OCI-LY7 (cell line): ENCODE measurements at regions not wholly inside any gene's neighbourhood (a gene's known extent, or its start where the extent isn't known, plus 50 kb on each side); places are given as distances from the start of the nearest gene placed in this dataset.

Source experiments
- BruUV-seq: library from RNA; stranded (reverse); fragments of 400-500 nt; replicated peaks from 2 replicates; lab custom pipeline; 2021; lab: Mats Ljungman, UMichigan
- CTCF ChIA-PET: fragments of 300-600 bp; sonication (Branson Sonifier 250); formaldehyde crosslinking; loops from one replicate; lab custom pipeline; 2022; ENCODE audit warnings: antibody characterized with exemption; ENCODE audit not compliant: unreplicated experiment; lab: Charles Lee
- POLR2A ChIA-PET: fragments of 300-600 bp; sonication (Branson Sonifier 250); formaldehyde crosslinking; loops from one replicate; lab custom pipeline; 2022; ENCODE audit warnings: antibody characterized with exemption; lab: Charles Lee
- DNase-seq: peaks from one replicate; pipeline ENCODE4 v3.0.0-alpha.2; 2015; ENCODE audit warnings: low spot score
- H2AFZ ChIP-seq: fragments of 200-600 bp; sonication (generic), shearing (Covaris generic); 2 replicates; pipeline ENCODE4 v1.6.1; 2014; ENCODE audit warnings: mild to moderate bottlenecking, antibody characterized with exemption, low read length, moderate library complexity
- H3K27ac ChIP-seq: fragments of 200-600 bp; sonication (generic); 2 replicates; pipeline ENCODE4 v1.5.1; 2014; ENCODE audit warnings: mixed run types, low read depth, mild to moderate bottlenecking, moderate library complexity, low read length, inconsistent platforms; ENCODE audit not compliant: poor library complexity, severe bottlenecking
- H3K36me3 ChIP-seq: fragments of 200-600 bp; sonication (generic); 2 replicates; pipeline ENCODE4 v1.6.1; 2014; ENCODE audit warnings: mild to moderate bottlenecking, antibody characterized with exemption, low read length, moderate library complexity, mixed read lengths; ENCODE audit not compliant: insufficient read depth
- H3K4me1 ChIP-seq: fragments of 200-600 bp; sonication (generic); 2 replicates; pipeline ENCODE4 v1.5.1; 2014; ENCODE audit warnings: mild to moderate bottlenecking, low read length; ENCODE audit not compliant: insufficient read depth, poor library complexity, severe bottlenecking
- H3K4me2 ChIP-seq: fragments of 200-600 bp; sonication (generic); 2 replicates; pipeline ENCODE4 v1.6.1; 2014; ENCODE audit warnings: mild to moderate bottlenecking, low read length
- H3K4me3 ChIP-seq: fragments of 200-600 bp; sonication (generic); 2 replicates; pipeline ENCODE4 v1.5.1; 2014; ENCODE audit warnings: mild to moderate bottlenecking, low read depth, low read length; ENCODE audit not compliant: poor library complexity, severe bottlenecking
- H3K79me2 ChIP-seq: fragments of 200-600 bp; sonication (generic); 2 replicates; pipeline ENCODE4 v1.6.1; 2016; ENCODE audit warnings: low read depth, mild to moderate bottlenecking, low read length, moderate library complexity, mixed read lengths; ENCODE audit not compliant: insufficient read depth
- H3K9me2 ChIP-seq: fragments of 200-600 bp; sonication (generic); 2 replicates; pipeline ENCODE4 v1.6.1; 2016; ENCODE audit warnings: mild to moderate bottlenecking, low read length, mixed read lengths; ENCODE audit not compliant: insufficient read depth
- H3K9me3 ChIP-seq: fragments of 200-600 bp; sonication (generic); 2 replicates; pipeline ENCODE4 v1.6.1; 2014; ENCODE audit warnings: mild to moderate bottlenecking, mixed run types, low read length, mixed read lengths
- H4K20me1 ChIP-seq: fragments of 200-600 bp; sonication (generic); 2 replicates; pipeline ENCODE4 v1.6.1; 2014; ENCODE audit warnings: mild to moderate bottlenecking, antibody characterized with exemption, low read length, moderate library complexity, mixed read lengths; ENCODE audit not compliant: insufficient read depth
- EZH2phosphoT487 ChIP-seq: fragments of 200-600 bp; sonication (generic); IDR thresholded peaks from 2 replicates; pipeline ENCODE4 v1.6.1; 2018; ENCODE audit warnings: low read depth, borderline replicate concordance, mild to moderate bottlenecking, mixed run types, antibody characterized with exemption, low read length, moderate library complexity, mixed read lengths
- intact Hi-C: fragments of 100-400 bp; cut with micrococcal nuclease; formaldehyde crosslinking; loops from one replicate; pipeline ENCODE4 v1.10.0; 2022; ENCODE audit not compliant: unreplicated experiment
- TF ChIP-seq, protein P1 (sequence below): fragments of 200-600 bp; sonication (generic); conservative IDR thresholded peaks from 2 replicates; pipeline ENCODE4 v1.5.1; 2014; ENCODE audit warnings: mild to moderate bottlenecking, antibody characterized with exemption, low read length, moderate library complexity, mixed read lengths

- no peak overlapping the region for H3K4me2 ChIP-seq
- H3K27ac ChIP-seq = no peak overlapping the region
- no TSS peak for BruUV-seq
- no peak overlapping the region for H2AFZ ChIP-seq
- H3K79me2 ChIP-seq = no peaks in the 10 kb centered on the region
- H3K4me1 ChIP-seq = no peaks in the 10 kb centered on the region
- TF ChIP-seq, protein P1, sequence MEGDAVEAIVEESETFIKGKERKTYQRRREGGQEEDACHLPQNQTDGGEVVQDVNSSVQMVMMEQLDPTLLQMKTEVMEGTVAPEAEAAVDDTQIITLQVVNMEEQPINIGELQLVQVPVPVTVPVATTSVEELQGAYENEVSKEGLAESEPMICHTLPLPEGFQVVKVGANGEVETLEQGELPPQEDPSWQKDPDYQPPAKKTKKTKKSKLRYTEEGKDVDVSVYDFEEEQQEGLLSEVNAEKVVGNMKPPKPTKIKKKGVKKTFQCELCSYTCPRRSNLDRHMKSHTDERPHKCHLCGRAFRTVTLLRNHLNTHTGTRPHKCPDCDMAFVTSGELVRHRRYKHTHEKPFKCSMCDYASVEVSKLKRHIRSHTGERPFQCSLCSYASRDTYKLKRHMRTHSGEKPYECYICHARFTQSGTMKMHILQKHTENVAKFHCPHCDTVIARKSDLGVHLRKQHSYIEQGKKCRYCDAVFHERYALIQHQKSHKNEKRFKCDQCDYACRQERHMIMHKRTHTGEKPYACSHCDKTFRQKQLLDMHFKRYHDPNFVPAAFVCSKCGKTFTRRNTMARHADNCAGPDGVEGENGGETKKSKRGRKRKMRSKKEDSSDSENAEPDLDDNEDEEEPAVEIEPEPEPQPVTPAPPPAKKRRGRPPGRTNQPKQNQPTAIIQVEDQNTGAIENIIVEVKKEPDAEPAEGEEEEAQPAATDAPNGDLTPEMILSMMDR = no peak
- TF ChIP-seq EZH2phosphoT487 = no peak
- intact Hi-C loops = no loop called here
- H3K4me3 ChIP-seq = no peak overlapping the region
- no peaks in the 10 kb centered on the region for H3K9me2 ChIP-seq
- no peaks in the 10 kb centered on the region for H3K9me3 ChIP-seq
- POLR2A ChIA-PET = interaction anchor here (0.7 kb wide), 1 partner anchor 1319 kb away, joined by 4 read pairs; no protein-coding TSS in a partner anchor
- no peaks in the 10 kb centered on the region for H3K36me3 ChIP-seq
- CTCF ChIA-PET = no interaction called here
- H4K20me1 ChIP-seq = no peaks in the 10 kb centered on the region
- no peak for DNase-seq
These were observed 363.5 kb downstream of the BUD13 start for GRCh38 chr11:116409238-116409637.

DNA sequence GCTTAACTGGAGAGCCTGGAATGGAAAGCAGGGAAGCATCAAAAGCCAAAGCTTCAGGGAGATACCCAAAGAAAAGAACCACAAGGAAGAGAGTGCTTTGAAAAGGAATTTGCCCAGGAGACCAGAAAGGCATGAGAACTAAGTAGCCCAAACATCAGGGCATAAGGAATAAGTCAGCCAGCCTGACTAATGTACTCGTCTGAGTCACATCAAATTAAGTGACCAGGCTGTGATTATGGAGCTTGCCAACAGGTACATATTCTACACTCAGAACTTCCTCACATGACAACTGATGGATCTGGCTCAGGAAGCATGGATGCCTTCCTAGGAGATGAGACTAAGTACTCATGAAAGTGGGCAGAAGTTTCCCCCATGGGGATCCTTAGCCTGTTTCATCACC, 366.7 kb downstream of the BUD13 start:
- H3K36me3 ChIP-seq = no peaks in the 10 kb centered on the region
- no peaks in the 10 kb centered on the region for H3K9me3 ChIP-seq
- TF ChIP-seq, protein P1 = no peak
- TF ChIP-seq EZH2phosphoT487 = no peak
- no peak for DNase-seq
- ChIA-PET POLR2A (no interaction called here), CTCF (no interaction called here)
- no peaks in the 10 kb centered on the region for H3K4me1 ChIP-seq
- H3K4me3 ChIP-seq = no peak overlapping the region
- no peak overlapping the region for H3K27ac ChIP-seq
- no TSS peak for BruUV-seq
- H2AFZ ChIP-seq = no peak overlapping the region
- H4K20me1 ChIP-seq = no peaks in the 10 kb centered on the region
- H3K9me2 ChIP-seq = no peaks in the 10 kb centered on the region
- no peaks in the 10 kb centered on the region for H3K79me2 ChIP-seq
- intact Hi-C loops = no loop called here
- no peak overlapping the region for H3K4me2 ChIP-seq

DNA sequence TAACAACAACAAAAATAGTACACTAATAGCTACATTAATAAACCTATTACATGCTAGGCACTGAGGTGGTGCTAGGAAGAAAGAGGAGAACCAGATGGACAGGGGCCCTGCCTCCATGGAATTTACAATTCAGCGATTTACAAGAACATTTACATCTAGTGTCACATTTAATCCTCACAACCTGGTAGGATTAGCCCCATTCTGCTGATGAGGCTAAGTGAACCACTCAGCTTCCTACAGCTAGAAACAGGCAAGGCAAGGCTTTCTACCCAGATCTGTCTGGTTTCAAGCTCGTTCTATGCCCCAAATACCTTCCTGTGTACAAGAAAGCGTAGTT, 368.4 kb downstream of the BUD13 start:
- Histone ChIP-seq H3K27ac (no peak overlapping the region), H4K20me1 (no peaks in the 10 kb centered on the region), H3K79me2 (no peaks in the 10 kb centered on the region), H3K4me2 (no peak overlapping the region), H3K9me2 (no peaks in the 10 kb centered on the region), H2AFZ (no peak overlapping the region), H3K4me3 (no peak overlapping the region), H3K9me3 (no peaks in the 10 kb centered on the region), H3K36me3 (no peaks in the 10 kb centered on the region), H3K4me1 (no peaks in the 10 kb centered on the region)
- no TSS peak for BruUV-seq
- intact Hi-C loops = no loop called here
- CTCF ChIA-PET = no interaction called here
- TF ChIP-seq EZH2phosphoT487 = no peak
- TF ChIP-seq, protein P1 = no peak
- POLR2A ChIA-PET = no interaction called here
- DNase-seq = no peak
